ENCODE measurements at regions not wholly inside any gene's neighbourhood (a gene's known extent, or its start where the extent isn't known, plus 50 kb on each side); places are given as distances from the start of the nearest gene placed in this dataset.
"Not testable (repeated sequence)": the region's sequence is repeated elsewhere in the genome, so short reads cannot be mapped to it uniquely, and the experiment has no call there.

DNA sequence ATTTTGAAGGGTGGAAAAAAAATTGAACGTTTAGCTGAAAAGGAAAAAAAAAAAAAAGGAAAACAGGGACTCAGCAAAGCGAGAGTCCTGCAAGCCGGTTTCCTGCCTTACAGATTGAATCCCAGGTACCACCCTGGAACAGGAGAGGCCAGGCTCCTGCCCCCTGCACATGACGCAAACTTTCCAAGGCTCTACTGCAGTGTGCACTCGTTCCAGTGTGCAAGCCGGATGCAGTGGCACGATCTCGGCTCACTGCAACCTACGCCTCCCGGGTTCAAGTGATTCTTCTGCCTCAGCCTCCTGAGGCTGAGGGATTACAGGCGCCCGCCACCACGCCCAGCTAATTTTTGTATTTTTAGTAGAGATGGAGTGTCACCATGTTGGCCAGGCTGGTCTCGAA is 618.7 kb upstream of the CDH10 start:
- TF ChIP-seq, protein P1, sequence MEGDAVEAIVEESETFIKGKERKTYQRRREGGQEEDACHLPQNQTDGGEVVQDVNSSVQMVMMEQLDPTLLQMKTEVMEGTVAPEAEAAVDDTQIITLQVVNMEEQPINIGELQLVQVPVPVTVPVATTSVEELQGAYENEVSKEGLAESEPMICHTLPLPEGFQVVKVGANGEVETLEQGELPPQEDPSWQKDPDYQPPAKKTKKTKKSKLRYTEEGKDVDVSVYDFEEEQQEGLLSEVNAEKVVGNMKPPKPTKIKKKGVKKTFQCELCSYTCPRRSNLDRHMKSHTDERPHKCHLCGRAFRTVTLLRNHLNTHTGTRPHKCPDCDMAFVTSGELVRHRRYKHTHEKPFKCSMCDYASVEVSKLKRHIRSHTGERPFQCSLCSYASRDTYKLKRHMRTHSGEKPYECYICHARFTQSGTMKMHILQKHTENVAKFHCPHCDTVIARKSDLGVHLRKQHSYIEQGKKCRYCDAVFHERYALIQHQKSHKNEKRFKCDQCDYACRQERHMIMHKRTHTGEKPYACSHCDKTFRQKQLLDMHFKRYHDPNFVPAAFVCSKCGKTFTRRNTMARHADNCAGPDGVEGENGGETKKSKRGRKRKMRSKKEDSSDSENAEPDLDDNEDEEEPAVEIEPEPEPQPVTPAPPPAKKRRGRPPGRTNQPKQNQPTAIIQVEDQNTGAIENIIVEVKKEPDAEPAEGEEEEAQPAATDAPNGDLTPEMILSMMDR (IDR thresholded peaks at IDR 0.05 in 8 of 11, conservative IDR thresholded peaks at IDR 0.05 in 3 of 11), result not testable (repeated sequence)
- not testable (repeated sequence) for TF ChIP-seq POLR2A (IDR thresholded peaks at IDR 0.05)
